Chondrocyte (in vitro differentiated cells): ENCODE measurements at regions not wholly inside any gene's neighbourhood (a gene's known extent, or its start where the extent isn't known, plus 50 kb on each side); places are given as distances from the start of the nearest gene placed in this dataset.

Experiments used
- DNase-seq: peaks from one replicate; pipeline ENCODE4 v3.0.0; 2021; ENCODE audit warnings: mixed read lengths, low spot score
- H3K27ac Mint-ChIP-seq: one replicate; pipeline ENCODE4 v1.8.0; 2021; ENCODE audit warnings: mild to moderate bottlenecking, moderate library complexity, mixed read lengths; ENCODE audit not compliant: unreplicated experiment
- H3K27me3 Mint-ChIP-seq: 2 replicates; pipeline ENCODE4 v1.8.0; 2021; ENCODE audit warnings: low read depth, mixed read lengths
- H3K36me3 Mint-ChIP-seq: 2 replicates; pipeline ENCODE4 v1.8.0; 2021; ENCODE audit warnings: low read depth, mixed read lengths
- H3K4me1 Mint-ChIP-seq: 2 replicates; pipeline ENCODE4 v1.8.0; 2021; ENCODE audit warnings: low read depth, mild to moderate bottlenecking, mixed read lengths
- H3K4me3 Mint-ChIP-seq: one replicate; pipeline ENCODE4 v1.8.0; 2021; ENCODE audit warnings: mild to moderate bottlenecking, moderate library complexity, mixed read lengths; ENCODE audit not compliant: unreplicated experiment
- H3K9me3 Mint-ChIP-seq: 2 replicates; pipeline ENCODE4 v1.8.0; 2021; ENCODE audit warnings: low read depth, mixed read lengths
- TF ChIP-seq, protein P1 (sequence below): fragments of 200-600 bp; sonication (generic); IDR thresholded peaks from 2 replicates; pipeline ENCODE4 v1.5.0; 2021; ENCODE audit warnings: antibody characterized with exemption, mild to moderate bottlenecking, moderate library complexity

DNA sequence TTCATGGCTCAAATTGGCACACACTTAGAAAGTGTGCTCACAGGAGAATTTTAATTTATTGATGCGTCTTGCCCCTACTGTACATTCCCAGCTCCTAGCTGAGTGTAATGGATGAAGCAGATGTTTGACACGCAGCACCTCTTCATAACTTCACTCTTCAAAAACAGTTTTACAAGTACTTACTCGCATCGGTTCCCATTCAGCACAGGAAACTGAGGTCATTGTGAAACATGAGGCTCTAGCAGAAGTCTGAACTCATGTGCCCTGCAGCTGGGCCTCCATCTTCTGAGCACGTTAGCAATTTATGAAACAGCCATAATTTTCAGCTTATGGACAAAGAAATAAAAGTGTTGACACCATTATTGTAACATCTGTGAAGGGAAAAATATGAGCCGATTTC is 558.9 kb upstream of the MGMT start:
- no peaks in the 10 kb centered on the region for H3K9me3 Mint-ChIP-seq

DNA sequence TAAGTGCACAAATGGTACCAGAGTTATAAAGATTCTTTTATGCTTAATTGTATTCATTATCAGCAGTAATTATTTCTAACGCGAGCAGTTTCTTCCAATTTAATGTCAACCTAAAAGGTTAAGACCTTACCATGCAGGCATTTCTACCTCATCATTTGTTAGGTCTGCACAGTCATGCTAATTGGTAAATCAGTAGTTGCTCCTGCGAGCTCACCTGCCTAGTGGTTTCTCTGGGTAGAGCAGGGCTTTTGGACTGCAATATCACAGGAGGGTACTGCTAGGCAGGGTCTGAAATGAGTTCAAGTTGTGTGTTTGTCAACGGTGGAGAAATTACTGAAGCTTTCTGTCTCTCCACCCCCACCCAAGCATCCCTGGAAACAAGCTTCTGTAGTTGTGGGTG is 558.5 kb upstream of the MGMT start:
- Mint-ChIP-seq H3K4me1 (peaks cover 3% of the 10 kb centered on the region), H3K4me3 (no peak overlapping the region), H3K27ac (no peak overlapping the region), H3K9me3 (no peaks in the 10 kb centered on the region), H3K27me3 (no peaks in the 10 kb centered on the region), H3K36me3 (no peaks in the 10 kb centered on the region)
- TF ChIP-seq, protein P1, sequence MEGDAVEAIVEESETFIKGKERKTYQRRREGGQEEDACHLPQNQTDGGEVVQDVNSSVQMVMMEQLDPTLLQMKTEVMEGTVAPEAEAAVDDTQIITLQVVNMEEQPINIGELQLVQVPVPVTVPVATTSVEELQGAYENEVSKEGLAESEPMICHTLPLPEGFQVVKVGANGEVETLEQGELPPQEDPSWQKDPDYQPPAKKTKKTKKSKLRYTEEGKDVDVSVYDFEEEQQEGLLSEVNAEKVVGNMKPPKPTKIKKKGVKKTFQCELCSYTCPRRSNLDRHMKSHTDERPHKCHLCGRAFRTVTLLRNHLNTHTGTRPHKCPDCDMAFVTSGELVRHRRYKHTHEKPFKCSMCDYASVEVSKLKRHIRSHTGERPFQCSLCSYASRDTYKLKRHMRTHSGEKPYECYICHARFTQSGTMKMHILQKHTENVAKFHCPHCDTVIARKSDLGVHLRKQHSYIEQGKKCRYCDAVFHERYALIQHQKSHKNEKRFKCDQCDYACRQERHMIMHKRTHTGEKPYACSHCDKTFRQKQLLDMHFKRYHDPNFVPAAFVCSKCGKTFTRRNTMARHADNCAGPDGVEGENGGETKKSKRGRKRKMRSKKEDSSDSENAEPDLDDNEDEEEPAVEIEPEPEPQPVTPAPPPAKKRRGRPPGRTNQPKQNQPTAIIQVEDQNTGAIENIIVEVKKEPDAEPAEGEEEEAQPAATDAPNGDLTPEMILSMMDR = no peak
- DNase-seq = no peak

More for the DNA sequence above, 558.9 kb upstream of the MGMT start:
- H3K36me3 Mint-ChIP-seq = no peaks in the 10 kb centered on the region
- H3K27ac Mint-ChIP-seq = no peak overlapping the region
- no peak overlapping the region for H3K4me3 Mint-ChIP-seq
- TF ChIP-seq, protein P1 = no peak
- no peaks in the 10 kb centered on the region for H3K27me3 Mint-ChIP-seq
- no peak for DNase-seq
- peaks cover 3% of the 10 kb centered on the region for H3K4me1 Mint-ChIP-seq

DNA sequence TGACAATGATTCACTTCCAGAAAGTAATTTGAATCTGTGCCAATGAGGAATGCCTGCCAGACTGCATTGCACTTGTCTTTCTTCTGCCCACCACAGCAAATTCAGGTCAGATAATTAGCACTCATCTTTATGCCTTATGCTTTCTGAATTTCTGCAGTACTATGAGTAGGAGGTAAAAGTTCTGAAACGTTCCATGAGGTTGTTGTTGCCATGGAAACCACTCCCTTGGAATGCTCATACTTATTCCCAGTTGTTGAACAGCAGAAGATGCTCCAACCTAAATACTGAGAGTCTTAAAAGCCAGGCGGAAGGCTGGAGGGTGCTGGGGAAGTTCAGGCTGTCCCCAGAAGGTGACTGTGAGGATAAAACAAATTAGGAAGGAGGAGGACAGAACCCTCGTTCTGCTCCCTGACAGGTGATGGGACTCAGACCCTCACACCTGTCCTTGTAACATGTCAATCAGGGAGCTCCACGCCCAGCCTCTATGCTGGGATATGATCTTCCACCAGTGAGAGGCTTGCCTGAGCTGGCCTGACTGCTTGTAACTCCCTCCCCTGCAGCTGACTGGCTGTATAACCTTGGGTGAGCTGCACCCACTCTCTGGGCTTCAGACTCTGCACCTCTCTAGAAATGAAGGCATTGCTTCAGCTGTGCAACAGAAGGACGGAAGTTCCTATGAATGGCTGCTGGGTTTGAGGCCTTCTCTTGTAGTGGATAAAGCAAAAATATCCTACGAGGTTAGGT is 554.3 kb upstream of the MGMT start:
- Mint-ChIP-seq H3K4me3 (no peak overlapping the region), H3K27ac (no peak overlapping the region), H3K9me3 (no peaks in the 10 kb centered on the region), H3K4me1 (peaks cover 3% of the 10 kb centered on the region), H3K36me3 (no peaks in the 10 kb centered on the region), H3K27me3 (no peaks in the 10 kb centered on the region)
- no peak for DNase-seq
- TF ChIP-seq, protein P1 = no peak

DNA sequence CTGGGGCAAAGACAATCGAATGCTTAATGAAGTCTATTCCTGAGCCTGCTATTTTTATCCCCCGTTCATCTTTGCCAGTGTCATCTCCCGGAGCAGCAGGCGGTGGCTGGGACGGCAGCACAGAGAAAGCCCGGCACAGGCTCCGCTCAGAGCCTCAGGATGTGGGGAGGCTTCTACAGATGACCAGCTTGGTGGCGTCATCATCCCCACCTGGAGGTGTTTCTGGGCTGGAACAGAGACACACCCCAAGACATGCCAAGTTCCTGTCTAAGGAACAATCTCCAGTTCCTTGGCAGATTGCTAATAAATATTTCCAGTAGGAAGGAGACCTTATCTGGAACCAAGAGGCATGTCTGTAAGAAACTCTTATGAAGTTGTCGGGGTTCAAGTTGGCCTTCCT is 552.4 kb upstream of the MGMT start:
- no peaks in the 10 kb centered on the region for H3K27me3 Mint-ChIP-seq
- H3K9me3 Mint-ChIP-seq = no peaks in the 10 kb centered on the region
- no peak overlapping the region for H3K4me3 Mint-ChIP-seq
- no peaks in the 10 kb centered on the region for H3K4me1 Mint-ChIP-seq
- no peaks in the 10 kb centered on the region for H3K36me3 Mint-ChIP-seq
- H3K27ac Mint-ChIP-seq = no peak overlapping the region
- TF ChIP-seq, protein P1 = no peak
- no peak for DNase-seq

DNA sequence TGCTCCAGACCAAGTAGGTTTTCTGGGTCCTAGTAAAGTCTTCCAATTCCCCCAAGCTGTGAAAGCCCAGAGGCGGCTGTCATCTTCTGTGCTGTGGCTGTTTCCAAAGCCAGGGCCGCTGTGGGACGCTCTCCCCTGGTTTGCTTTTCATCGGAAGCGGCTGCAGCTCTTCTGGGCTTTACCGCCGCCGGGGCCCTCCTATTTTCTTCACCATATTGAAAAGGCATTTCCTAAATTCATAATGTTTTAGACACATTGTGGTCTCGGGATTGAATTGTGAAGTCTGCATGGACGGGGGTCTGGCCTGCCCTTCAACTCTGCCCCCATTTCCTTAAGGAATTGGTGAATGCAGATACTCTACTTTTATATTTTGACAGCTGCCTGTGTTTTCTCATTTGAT is 551.4 kb upstream of the MGMT start:
- TF ChIP-seq, protein P1 = no peak
- Mint-ChIP-seq H3K27ac (no peak overlapping the region), H3K27me3 (no peaks in the 10 kb centered on the region), H3K36me3 (no peaks in the 10 kb centered on the region), H3K4me3 (no peak overlapping the region), H3K4me1 (no peaks in the 10 kb centered on the region), H3K9me3 (no peaks in the 10 kb centered on the region)
- no peak for DNase-seq
